Suprapubic skin (tissue), 3 donors: ENCODE measurements at regions not wholly inside any gene's neighbourhood (a gene's known extent, or its start where the extent isn't known, plus 50 kb on each side); places are given as distances from the start of the nearest gene placed in this dataset.

Source experiments
- CTCF ChIP-seq, 2 donors: fragments of 200-600 bp in 1 of 2; fragments of 450-650 bp in 1 of 2; sonication (generic) in 1 of 2; IDR thresholded peaks; one replicate each; pipeline ENCODE4 v1.5.1; 2016 to 2019; ENCODE audit warnings: antibody characterized with exemption in 2 of 2, mild to moderate bottlenecking in 1 of 2, moderate library complexity in 1 of 2
- POLR2AphosphoS5 ChIP-seq, 3 donors: sonication (generic); formaldehyde crosslinking; IDR thresholded peaks; one replicate each; pipeline ENCODE4 v1.6.1; 2017; ENCODE audit warnings: antibody characterized with exemption in 3 of 3

- TF ChIP-seq CTCF (IDR thresholded peaks at IDR 0.05), result no peak
- TF ChIP-seq POLR2AphosphoS5 (IDR thresholded peaks at IDR 0.05), result no peak
Measured at GRCh38 chr20:50394569-50394968, 115.6 kb upstream of the PTPN1 start.
